Lung microvascular endothelial cell (primary cell): ENCODE measurements at regions not wholly inside any gene's neighbourhood (a gene's known extent, or its start where the extent isn't known, plus 50 kb on each side); places are given as distances from the start of the nearest gene placed in this dataset.
"Not testable (repeated sequence)": the region's sequence is repeated elsewhere in the genome, so short reads cannot be mapped to it uniquely, and the experiment has no call there.

Experiments used
- DNase-seq, 2 donors: peaks; one replicate each; pipeline versions ENCODE4 v3.0.0 to v3.0.0-alpha.2; 2010; ENCODE audit warnings: low read depth in 2 of 2

- DNase-seq: not testable (repeated sequence)
These were observed 158.3 kb upstream of the POTEB2 start for GRCh38 chr15:21024235-21024987.

- DNase-seq: not testable (repeated sequence)
These were observed 152.1 kb upstream of the POTEB2 start for GRCh38 chr15:21018176-21018575.

GRCh38 chr15:21017326-21017725 lies 151.2 kb upstream of the POTEB2 start:
- not testable (repeated sequence) for DNase-seq

GRCh38 chr15:21016589-21016988 lies 150.5 kb upstream of the POTEB2 start:
- not testable (repeated sequence) for DNase-seq

- DNase-seq: not testable (repeated sequence)
These were observed 149.1 kb upstream of the POTEB2 start for GRCh38 chr15:21015171-21015570.

- not testable (repeated sequence) for DNase-seq
These were observed 147.2 kb upstream of the POTEB2 start for GRCh38 chr15:21013308-21013707.

- DNase-seq: not testable (repeated sequence)
These were observed 143.5 kb upstream of the POTEB2 start for GRCh38 chr15:21009651-21010050.

- DNase-seq: not testable (repeated sequence)
These were observed 137.3 kb upstream of the POTEB2 start for GRCh38 chr15:21003459-21003858.

GRCh38 chr15:21001950-21002349 lies 135.8 kb upstream of the POTEB2 start:
- DNase-seq: not testable (repeated sequence)

- not testable (repeated sequence) for DNase-seq
These were observed 125.6 kb upstream of the POTEB2 start for GRCh38 chr15:20991691-20992090.

GRCh38 chr15:20991253-20991652 lies 125.1 kb upstream of the POTEB2 start:
- not testable (repeated sequence) for DNase-seq

GRCh38 chr15:20986775-20987174 lies 120.7 kb upstream of the POTEB2 start:
- not testable (repeated sequence) for DNase-seq

GRCh38 chr15:20978057-20978456 lies 111.9 kb upstream of the POTEB2 start:
- DNase-seq: not testable (repeated sequence)

- not testable (repeated sequence) for DNase-seq
These were observed 106.6 kb upstream of the POTEB2 start for GRCh38 chr15:20972762-20973161.

GRCh38 chr15:20959299-20959698 lies 93.2 kb upstream of the POTEB2 start:
- not testable (repeated sequence) for DNase-seq

- not testable (repeated sequence) for DNase-seq
These were observed 63.2 kb upstream of the POTEB2 start for GRCh38 chr15:20929322-20929721.
